OCI-M2 (cell line): ENCODE measurements at regions not wholly inside any gene's neighbourhood (a gene's known extent, or its start where the extent isn't known, plus 50 kb on each side); places are given as distances from the start of the nearest gene placed in this dataset.

Source experiments
- DNase-seq: peaks from one replicate; lab custom pipeline; 2025; ENCODE audit not compliant: unreplicated experiment; lab: John Stamatoyannopoulos, UW

- no peak for DNase-seq
Measured at GRCh38 chr9:71218774-71219173, 97.4 kb upstream of the TRPM3 start.

GRCh38 chr9:71213633-71214032, 92.2 kb upstream of the TRPM3 start:
- no peak for DNase-seq

GRCh38 chr9:71210326-71210725, 88.9 kb upstream of the TRPM3 start:
- no peak for DNase-seq

- DNase-seq, result no peak
Measured at GRCh38 chr9:71209890-71210289, 88.5 kb upstream of the TRPM3 start.

- DNase-seq, result no peak
Measured at GRCh38 chr9:71202931-71203330, 81.5 kb upstream of the TRPM3 start.

GRCh38 chr9:71191708-71192107, 70.3 kb upstream of the TRPM3 start:
- no peak for DNase-seq

GRCh38 chr9:71183251-71183650, 61.8 kb upstream of the TRPM3 start:
- DNase-seq, result no peak

- no peak for DNase-seq
Measured at GRCh38 chr9:71179183-71179582, 57.8 kb upstream of the TRPM3 start.

- no peak for DNase-seq
Measured at GRCh38 chr9:71177901-71178300, 56.5 kb upstream of the TRPM3 start.

- no peak for DNase-seq
Measured at GRCh38 chr9:71171517-71171916, 50.1 kb upstream of the TRPM3 start.
